Neural crest cell (in vitro differentiated cells): ENCODE measurements at regions not wholly inside any gene's neighbourhood (a gene's known extent, or its start where the extent isn't known, plus 50 kb on each side); places are given as distances from the start of the nearest gene placed in this dataset.
"Not testable (repeated sequence)": the region's sequence is repeated elsewhere in the genome, so short reads cannot be mapped to it uniquely, and the experiment has no call there.

Experiments
- DNase-seq: peaks from one replicate; pipeline ENCODE4 v3.0.0; 2021; ENCODE audit warnings: low read depth, mixed read lengths, low spot score
- H3K27ac Mint-ChIP-seq: one replicate; pipeline ENCODE4 v1.8.0; 2021; ENCODE audit warnings: mild to moderate bottlenecking, mixed read lengths; ENCODE audit not compliant: unreplicated experiment
- H3K27me3 Mint-ChIP-seq: 2 replicates; pipeline ENCODE4 v1.8.0; 2021; ENCODE audit warnings: low read depth, mild to moderate bottlenecking, mixed read lengths
- H3K36me3 Mint-ChIP-seq: 2 replicates; pipeline ENCODE4 v1.8.0; 2021; ENCODE audit warnings: low read depth, mild to moderate bottlenecking, mixed read lengths
- H3K4me1 Mint-ChIP-seq: 2 replicates; pipeline ENCODE4 v1.8.0; 2021; ENCODE audit warnings: mixed read lengths
- H3K4me3 Mint-ChIP-seq: one replicate; pipeline ENCODE4 v1.8.0; 2021; ENCODE audit warnings: mild to moderate bottlenecking, mixed read lengths
- H3K9me3 Mint-ChIP-seq: 2 replicates; pipeline ENCODE4 v1.8.0; 2021; ENCODE audit warnings: mixed read lengths
- CTCF ChIP-seq: fragments of 200-600 bp; sonication (generic); conservative IDR thresholded peaks from 2 replicates; pipeline ENCODE4 v1.5.0; 2021; ENCODE audit warnings: antibody characterized with exemption, mild to moderate bottlenecking

- no peak for DNase-seq
- TF ChIP-seq CTCF, result no peak
- H3K27ac Mint-ChIP-seq, result no peak overlapping the region
- H3K36me3 Mint-ChIP-seq, result peaks cover 7% of the 10 kb centered on the region
- H3K9me3 Mint-ChIP-seq, result peaks cover 19% of the 10 kb centered on the region
- H3K4me1 Mint-ChIP-seq, result no peaks in the 10 kb centered on the region
- H3K27me3 Mint-ChIP-seq, result peaks cover 3% of the 10 kb centered on the region
- H3K4me3 Mint-ChIP-seq, result no peak overlapping the region
Measured at GRCh38 chr3:187481426-187481825, 113.2 kb downstream of the RTP4 start.

GRCh38 chr3:187475613-187476012 lies 107.4 kb downstream of the RTP4 start:
- Mint-ChIP-seq H3K9me3 (peaks cover 24% of the 10 kb centered on the region), H3K36me3 (peaks cover 19% of the 10 kb centered on the region)
- H3K27ac Mint-ChIP-seq, H3K27me3 Mint-ChIP-seq, DNase-seq, H3K4me3 Mint-ChIP-seq, H3K4me1 Mint-ChIP-seq: not testable (repeated sequence)

- Mint-ChIP-seq H3K27me3 (peaks cover 3% of the 10 kb centered on the region), H3K36me3 (peaks cover 20% of the 10 kb centered on the region), H3K4me3 (no peak overlapping the region), H3K27ac (no peak overlapping the region), H3K9me3 (peaks cover 29% of the 10 kb centered on the region), H3K4me1 (no peaks in the 10 kb centered on the region)
- no peak for TF ChIP-seq CTCF
- no peak for DNase-seq
Measured at GRCh38 chr3:187473778-187474406, 105.7 kb downstream of the RTP4 start.

GRCh38 chr3:187466306-187466705 lies 98.1 kb downstream of the RTP4 start:
- not testable (repeated sequence) for H3K4me1 Mint-ChIP-seq, DNase-seq, H3K36me3 Mint-ChIP-seq, H3K27ac Mint-ChIP-seq, H3K9me3 Mint-ChIP-seq, H3K4me3 Mint-ChIP-seq, H3K27me3 Mint-ChIP-seq

GRCh38 chr3:187465503-187465902 lies 97.3 kb downstream of the RTP4 start:
- TF ChIP-seq CTCF, result no peak
- Mint-ChIP-seq H3K27me3 (no peaks in the 10 kb centered on the region), H3K36me3 (peaks cover 3% of the 10 kb centered on the region), H3K4me1 (no peaks in the 10 kb centered on the region), H3K27ac (no peak overlapping the region), H3K9me3 (peaks cover 5% of the 10 kb centered on the region), H3K4me3 (no peak overlapping the region)
- no peak for DNase-seq

- DNase-seq, result no peak
- no peak overlapping the region for H3K27ac Mint-ChIP-seq
- no peaks in the 10 kb centered on the region for H3K27me3 Mint-ChIP-seq
- no peak for TF ChIP-seq CTCF
- no peaks in the 10 kb centered on the region for H3K9me3 Mint-ChIP-seq
- H3K4me3 Mint-ChIP-seq, result no peak overlapping the region
- H3K4me1 Mint-ChIP-seq, result no peaks in the 10 kb centered on the region
- H3K36me3 Mint-ChIP-seq, result peaks cover 3% of the 10 kb centered on the region
Measured at GRCh38 chr3:187464682-187465081, 96.5 kb downstream of the RTP4 start.
